ENCODE measurements at regions not wholly inside any gene's neighbourhood (a gene's known extent, or its start where the extent isn't known, plus 50 kb on each side); places are given as distances from the start of the nearest gene placed in this dataset.

DNA sequence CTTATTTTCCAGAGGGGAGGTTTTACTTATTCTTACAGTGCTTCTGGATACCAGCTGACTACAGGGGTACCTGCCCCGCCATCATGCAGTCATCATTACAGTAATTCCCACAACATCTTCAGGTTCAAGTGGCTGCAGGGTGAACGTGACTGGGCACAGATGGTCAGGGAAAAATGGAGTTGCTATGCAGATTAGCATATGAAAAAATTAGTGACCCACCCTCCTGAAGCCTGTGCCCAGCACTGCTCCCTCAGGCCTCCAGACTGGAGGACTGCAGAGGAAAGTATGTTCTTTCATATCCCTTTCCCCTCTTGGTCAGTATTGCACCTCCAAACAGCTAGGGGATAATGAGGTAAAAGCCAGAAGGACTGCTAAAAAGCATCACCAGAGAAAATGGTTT is 937.9 kb downstream of the TUSC7 start:
- no peak overlapping the region for H3K27ac Mint-ChIP-seq
- H3K4me3 Mint-ChIP-seq = no peak overlapping the region
- H3K4me1 Mint-ChIP-seq (ENCODE audit: low read depth) = no peaks in the 10 kb centered on the region
- no peaks in the 10 kb centered on the region for H3K36me3 Mint-ChIP-seq
- H3K9me3 Mint-ChIP-seq = peaks cover 6% of the 10 kb centered on the region
- ChIA-PET CTCF (no interaction called here), POLR2A (no interaction called here)
- no peak for DNase-seq
- intact Hi-C loops (cut with micrococcal nuclease) = no loop called here
- no peaks in the 10 kb centered on the region for H3K27me3 Mint-ChIP-seq

DNA sequence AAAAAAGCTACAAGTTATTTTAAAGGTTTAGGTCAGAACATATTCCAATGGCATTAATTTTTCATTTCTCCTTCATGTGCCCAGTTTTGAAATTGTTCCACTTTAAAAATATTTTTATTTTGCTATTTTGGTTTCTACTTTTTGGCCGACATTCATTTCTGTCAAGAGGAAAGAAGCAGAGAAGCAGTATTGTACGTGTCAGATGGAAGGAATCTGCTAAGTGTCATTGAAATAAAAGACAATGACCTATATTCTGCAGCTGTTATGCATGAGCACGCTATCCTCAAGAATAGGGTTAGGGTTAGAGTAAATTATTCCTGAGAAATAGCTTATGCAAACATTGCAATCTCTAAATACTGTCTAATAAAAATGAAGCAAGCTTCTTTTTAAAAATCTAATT is 941.7 kb downstream of the TUSC7 start:
- H3K4me1 Mint-ChIP-seq (ENCODE audit: low read depth) = no peaks in the 10 kb centered on the region
- intact Hi-C loops (cut with micrococcal nuclease) = no loop called here
- DNase-seq = no peak
- no peak overlapping the region for H3K27ac Mint-ChIP-seq
- H3K27me3 Mint-ChIP-seq = no peaks in the 10 kb centered on the region
- ChIA-PET CTCF (no interaction called here), POLR2A (no interaction called here)
- H3K4me3 Mint-ChIP-seq = no peak overlapping the region
- no peaks in the 10 kb centered on the region for H3K36me3 Mint-ChIP-seq
- H3K9me3 Mint-ChIP-seq = no peaks in the 10 kb centered on the region

GRCh38 chr3:117656391-117656790 is 946.8 kb downstream of the TUSC7 start:
- POLR2A ChIA-PET = no interaction called here
- intact Hi-C loops (cut with micrococcal nuclease) = no loop called here

DNA sequence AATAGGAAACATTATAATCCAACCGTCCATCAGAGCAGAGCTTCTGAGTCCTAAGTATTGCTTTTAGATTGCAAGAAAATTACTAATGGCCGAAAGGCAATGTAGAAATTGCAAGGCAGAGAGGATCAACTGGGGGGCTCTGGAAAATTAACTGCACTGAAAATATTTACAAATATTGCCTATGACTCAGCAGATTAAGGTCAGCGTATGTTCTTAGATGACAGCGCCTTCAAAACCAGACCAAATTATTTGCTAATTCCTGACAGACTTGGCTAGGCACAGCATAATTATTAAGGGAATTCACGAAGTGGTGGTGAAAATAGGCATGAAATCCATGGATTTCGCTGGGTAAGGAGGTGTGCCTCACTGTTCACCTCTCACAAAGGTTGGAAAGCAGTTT is 947.7 kb downstream of the TUSC7 start:
- H3K27ac Mint-ChIP-seq = no peak overlapping the region
- H3K4me1 Mint-ChIP-seq (ENCODE audit: low read depth) = no peaks in the 10 kb centered on the region
- intact Hi-C loops (cut with micrococcal nuclease) = no loop called here
- H3K4me3 Mint-ChIP-seq = no peak overlapping the region
- DNase-seq = no peak
- H3K36me3 Mint-ChIP-seq = no peaks in the 10 kb centered on the region
- ChIA-PET CTCF (no interaction called here), POLR2A (no interaction called here)
- no peaks in the 10 kb centered on the region for H3K9me3 Mint-ChIP-seq
- no peaks in the 10 kb centered on the region for H3K27me3 Mint-ChIP-seq

More at GRCh38 chr3:117656391-117656790, 946.8 kb downstream of the TUSC7 start:
- Mint-ChIP-seq H3K4me3 (no peak overlapping the region), H3K9me3 (no peaks in the 10 kb centered on the region), H3K27ac (no peak overlapping the region), H3K27me3 (no peaks in the 10 kb centered on the region), H3K36me3 (no peaks in the 10 kb centered on the region), H3K4me1 (ENCODE audit: low read depth) (no peaks in the 10 kb centered on the region)
- CTCF ChIA-PET = no interaction called here
- DNase-seq = no peak

GRCh38 chr3:117660941-117661817 is 951.6 kb downstream of the TUSC7 start:
- no peak overlapping the region for H3K4me3 Mint-ChIP-seq
- H3K4me1 Mint-ChIP-seq (ENCODE audit: low read depth) = no peaks in the 10 kb centered on the region
- H3K27ac Mint-ChIP-seq = no peak overlapping the region
- ChIA-PET POLR2A (no interaction called here), CTCF (no interaction called here)
- no peaks in the 10 kb centered on the region for H3K9me3 Mint-ChIP-seq
- no peak for DNase-seq
- no peaks in the 10 kb centered on the region for H3K27me3 Mint-ChIP-seq
- H3K36me3 Mint-ChIP-seq = no peaks in the 10 kb centered on the region
- intact Hi-C loops (cut with micrococcal nuclease) = no loop called here

- no peaks in the 10 kb centered on the region for H3K36me3 Mint-ChIP-seq
- ChIA-PET CTCF (no interaction called here), POLR2A (no interaction called here)
- intact Hi-C loops (cut with micrococcal nuclease) = no loop called here
- no peak overlapping the region for H3K4me3 Mint-ChIP-seq
- DNase-seq = no peak
- H3K27me3 Mint-ChIP-seq = no peaks in the 10 kb centered on the region
- H3K4me1 Mint-ChIP-seq (ENCODE audit: low read depth) = no peaks in the 10 kb centered on the region
- no peaks in the 10 kb centered on the region for H3K9me3 Mint-ChIP-seq
- no peak overlapping the region for H3K27ac Mint-ChIP-seq
These were observed 952.2 kb downstream of the TUSC7 start for GRCh38 chr3:117661818-117662095.

GRCh38 chr3:117665296-117665695 is 955.7 kb downstream of the TUSC7 start:
- H3K9me3 Mint-ChIP-seq = peaks cover 13% of the 10 kb centered on the region
- no peaks in the 10 kb centered on the region for H3K4me1 Mint-ChIP-seq (ENCODE audit: low read depth)
- H3K27ac Mint-ChIP-seq = no peak overlapping the region
- CTCF ChIA-PET = no interaction called here
- intact Hi-C loops (cut with micrococcal nuclease) = no loop called here
- no peak overlapping the region for H3K4me3 Mint-ChIP-seq
- no peaks in the 10 kb centered on the region for H3K36me3 Mint-ChIP-seq
- no peaks in the 10 kb centered on the region for H3K27me3 Mint-ChIP-seq
- no peak for DNase-seq
- POLR2A ChIA-PET = no interaction called here

DNA sequence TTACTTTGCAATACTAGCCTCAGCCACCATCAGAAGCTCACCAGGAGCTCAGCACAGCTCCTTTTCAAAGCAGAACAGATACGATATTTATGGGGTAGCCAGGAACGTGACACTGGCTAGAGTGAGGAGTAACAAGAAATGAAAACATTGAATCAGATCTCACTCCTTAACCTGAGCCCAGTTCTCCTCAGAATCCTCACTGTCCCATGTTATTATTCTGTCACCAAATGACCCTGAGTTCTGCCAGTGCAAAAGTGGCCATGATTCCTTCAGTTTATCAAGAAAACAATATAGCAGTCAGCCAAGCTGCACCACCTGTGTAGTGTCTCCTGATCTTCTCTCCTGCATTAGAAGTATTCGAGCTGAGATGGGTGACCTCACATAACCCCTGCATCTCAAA is 956.7 kb downstream of the TUSC7 start:
- Mint-ChIP-seq H3K27me3 (no peaks in the 10 kb centered on the region), H3K4me1 (ENCODE audit: low read depth) (no peaks in the 10 kb centered on the region), H3K36me3 (no peaks in the 10 kb centered on the region), H3K9me3 (peaks cover 13% of the 10 kb centered on the region), H3K4me3 (no peak overlapping the region), H3K27ac (no peak overlapping the region)
- DNase-seq = no peak
- ChIA-PET CTCF (no interaction called here), POLR2A (no interaction called here)
- intact Hi-C loops (cut with micrococcal nuclease) = no loop called here

GRCh38 chr3:117666812-117667211 is 957.2 kb downstream of the TUSC7 start:
- Mint-ChIP-seq H3K4me3 (no peak overlapping the region), H3K27me3 (no peaks in the 10 kb centered on the region), H3K36me3 (no peaks in the 10 kb centered on the region), H3K4me1 (ENCODE audit: low read depth) (no peaks in the 10 kb centered on the region), H3K9me3 (peaks cover 13% of the 10 kb centered on the region), H3K27ac (no peak overlapping the region)
- CTCF ChIA-PET = no interaction called here
- POLR2A ChIA-PET = no interaction called here
- intact Hi-C loops (cut with micrococcal nuclease) = no loop called here
- no peak for DNase-seq

GRCh38 chr3:117669774-117670173 is 960.2 kb downstream of the TUSC7 start:
- H3K27me3 Mint-ChIP-seq = no peaks in the 10 kb centered on the region

GRCh38 chr3:117671722-117672318 is 962.2 kb downstream of the TUSC7 start:
- Mint-ChIP-seq H3K27ac (no peak overlapping the region), H3K36me3 (no peaks in the 10 kb centered on the region), H3K9me3 (peaks cover 13% of the 10 kb centered on the region), H3K4me1 (ENCODE audit: low read depth) (no peaks in the 10 kb centered on the region), H3K4me3 (no peak overlapping the region), H3K27me3 (no peaks in the 10 kb centered on the region)
- ChIA-PET POLR2A (no interaction called here), CTCF (no interaction called here)
- DNase-seq = no peak
- intact Hi-C loops (cut with micrococcal nuclease) = no loop called here

More at GRCh38 chr3:117669774-117670173, 960.2 kb downstream of the TUSC7 start:
- intact Hi-C loops (cut with micrococcal nuclease) = no loop called here
- Mint-ChIP-seq H3K27ac (no peak overlapping the region), H3K9me3 (peaks cover 13% of the 10 kb centered on the region), H3K4me1 (ENCODE audit: low read depth) (no peaks in the 10 kb centered on the region), H3K4me3 (no peak overlapping the region), H3K36me3 (no peaks in the 10 kb centered on the region)
- POLR2A ChIA-PET = no interaction called here
- DNase-seq = no peak
- CTCF ChIA-PET = no interaction called here

GRCh38 chr3:117674321-117674720 is 964.7 kb downstream of the TUSC7 start:
- no peak overlapping the region for H3K4me3 Mint-ChIP-seq
- H3K27me3 Mint-ChIP-seq = no peaks in the 10 kb centered on the region
- POLR2A ChIA-PET = no interaction called here
- intact Hi-C loops (cut with micrococcal nuclease) = no loop called here
- H3K36me3 Mint-ChIP-seq = no peaks in the 10 kb centered on the region
- peaks cover 5% of the 10 kb centered on the region for H3K9me3 Mint-ChIP-seq
- H3K27ac Mint-ChIP-seq = no peak overlapping the region
- CTCF ChIA-PET = no interaction called here
- DNase-seq = no peak
- H3K4me1 Mint-ChIP-seq (ENCODE audit: low read depth) = no peaks in the 10 kb centered on the region

- ChIA-PET POLR2A (no interaction called here), CTCF (no interaction called here)
- Mint-ChIP-seq H3K9me3 (no peaks in the 10 kb centered on the region), H3K4me3 (no peak overlapping the region), H3K27ac (no peak overlapping the region), H3K36me3 (no peaks in the 10 kb centered on the region), H3K27me3 (no peaks in the 10 kb centered on the region), H3K4me1 (ENCODE audit: low read depth) (no peaks in the 10 kb centered on the region)
- no peak for DNase-seq
- intact Hi-C loops (cut with micrococcal nuclease) = no loop called here
These were observed 972.0 kb downstream of the TUSC7 start for GRCh38 chr3:117681619-117682018.
